ENCODE measurements at regions not wholly inside any gene's neighbourhood (a gene's known extent, or its start where the extent isn't known, plus 50 kb on each side); places are given as distances from the start of the nearest gene placed in this dataset.
"Not testable (repeated sequence)": the region's sequence is repeated elsewhere in the genome, so short reads cannot be mapped to it uniquely, and the experiment has no call there.

DNA sequence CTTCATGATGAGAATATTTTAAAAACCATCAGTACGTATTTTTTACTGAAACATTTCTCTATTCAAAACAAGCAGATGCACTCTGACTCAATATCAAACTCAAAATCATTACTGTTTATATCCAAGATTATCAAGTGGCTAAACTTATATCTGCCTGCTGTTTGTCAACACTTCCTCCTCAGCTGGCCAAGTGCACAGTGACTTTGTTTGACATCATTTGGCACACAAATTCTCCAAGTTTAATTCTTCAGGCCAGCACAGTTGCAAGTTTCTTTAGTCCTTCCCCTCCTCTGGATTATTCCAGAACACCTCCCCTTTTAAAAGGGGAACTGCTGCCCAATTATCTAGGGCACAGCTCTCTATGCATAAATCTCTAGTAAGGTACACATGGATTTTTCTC, 346.6 kb downstream of the FSIP2 start:
- no peak for DNase-seq (ENCODE audit: low spot score)

DNA sequence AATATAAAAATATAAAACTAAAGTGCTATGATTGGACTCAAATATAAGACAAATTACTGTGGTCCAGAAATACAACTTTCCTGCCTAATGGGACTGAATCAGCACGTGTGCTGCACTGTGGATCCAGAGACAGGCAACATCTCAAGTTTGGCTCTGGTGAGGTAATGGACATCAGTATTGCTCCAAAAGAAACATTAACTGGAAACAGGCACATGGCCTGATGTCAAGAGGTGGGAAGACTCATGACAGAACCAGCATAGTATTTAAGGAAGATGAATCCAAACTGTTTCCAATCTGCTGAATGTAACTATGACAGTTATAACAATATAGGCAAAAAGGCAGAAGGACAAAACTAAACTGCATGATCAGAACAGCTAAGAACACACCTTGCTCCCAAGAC, 354.6 kb downstream of the FSIP2 start:
- no peak for DNase-seq (ENCODE audit: low spot score)

DNA sequence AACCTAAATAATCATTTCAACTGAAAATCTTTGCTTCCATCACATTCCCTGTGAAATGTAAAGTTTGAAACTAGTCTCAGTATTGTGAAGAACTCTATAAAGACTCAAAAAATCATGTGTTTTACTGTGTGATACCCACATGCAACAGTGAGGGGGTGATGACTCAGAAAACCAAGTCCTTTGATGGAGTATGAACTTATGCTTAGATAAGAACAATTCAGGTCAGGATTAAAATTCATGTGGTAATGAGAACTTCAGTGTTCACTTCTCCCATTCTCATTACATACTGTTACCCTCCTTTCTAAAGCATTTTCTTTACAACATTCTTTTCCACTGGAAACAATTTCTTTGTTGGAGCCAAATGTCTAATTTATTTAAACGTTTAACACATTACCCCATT, 360.2 kb downstream of the FSIP2 start:
- peak; percentile 15 for DNase-seq (ENCODE audit: low spot score)

DNA sequence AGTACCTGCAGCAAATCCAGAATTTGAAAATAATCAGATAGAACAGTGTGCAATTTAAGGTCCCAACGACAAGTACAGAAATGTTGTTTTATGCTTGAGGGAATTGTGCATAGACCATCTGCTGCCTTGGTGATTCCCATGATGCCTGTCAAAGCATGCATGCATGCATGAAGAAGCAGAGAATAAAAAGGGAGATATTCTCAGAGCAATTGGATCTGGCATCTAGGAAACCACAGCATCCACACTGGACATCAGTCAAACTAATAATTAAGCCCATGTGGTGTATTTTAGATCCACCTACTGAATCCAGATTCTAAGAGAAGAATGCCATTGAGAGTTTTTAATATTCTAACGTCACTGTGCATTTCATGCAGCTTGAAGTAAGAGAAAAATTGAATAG, 361.2 kb downstream of the FSIP2 start:
- DNase-seq (ENCODE audit: low spot score), result no peak

- DNase-seq (ENCODE audit: low spot score), result no peak
These were observed 362.0 kb downstream of the FSIP2 start for GRCh38 chr2:186100636-186101035.

DNA sequence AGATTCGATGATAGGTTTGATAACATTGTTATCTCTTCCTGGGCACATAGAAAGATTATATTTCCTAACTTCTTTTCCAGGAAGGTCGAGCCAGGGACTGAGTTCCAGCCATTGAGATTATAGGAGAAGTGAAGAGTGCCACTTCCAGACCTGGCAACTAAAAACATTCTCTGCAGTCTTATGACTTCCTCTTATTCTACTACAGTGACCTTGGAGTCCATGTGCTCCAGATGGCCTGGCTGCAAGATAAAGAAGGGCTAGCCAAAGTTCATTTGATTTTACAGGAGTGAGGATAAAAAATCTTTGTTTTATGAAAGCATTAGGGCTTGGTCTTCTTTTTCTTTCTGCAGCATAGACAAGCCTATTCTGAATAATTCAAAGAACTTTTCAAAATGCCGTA, 363.0 kb downstream of the FSIP2 start:
- DNase-seq (ENCODE audit: low spot score), result no peak

DNA sequence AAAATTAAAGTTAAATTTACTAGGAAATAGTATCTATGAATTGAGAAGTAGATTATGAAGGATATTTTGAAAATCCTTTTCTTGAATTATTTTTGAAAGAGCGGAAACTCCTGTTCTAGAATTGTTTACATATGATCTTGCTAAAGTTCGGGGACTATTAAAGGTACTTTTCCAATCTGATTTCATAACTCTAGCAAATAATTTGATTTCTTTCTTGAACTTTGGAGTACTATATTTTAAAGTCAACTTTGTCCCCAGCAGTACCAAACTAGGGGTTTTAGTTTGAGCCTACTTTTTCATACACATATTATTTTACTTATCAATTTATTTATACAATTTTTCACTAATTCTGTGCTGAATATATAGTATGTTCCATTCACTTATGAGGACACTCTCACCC, 364.7 kb downstream of the FSIP2 start:
- no peak for DNase-seq (ENCODE audit: low spot score)

- no peak for DNase-seq (ENCODE audit: low spot score)
These were observed 366.6 kb downstream of the FSIP2 start for GRCh38 chr2:186105016-186105724.

GRCh38 chr2:186108470-186108869, 369.9 kb downstream of the FSIP2 start:
- DNase-seq (ENCODE audit: low spot score), result no peak

DNA sequence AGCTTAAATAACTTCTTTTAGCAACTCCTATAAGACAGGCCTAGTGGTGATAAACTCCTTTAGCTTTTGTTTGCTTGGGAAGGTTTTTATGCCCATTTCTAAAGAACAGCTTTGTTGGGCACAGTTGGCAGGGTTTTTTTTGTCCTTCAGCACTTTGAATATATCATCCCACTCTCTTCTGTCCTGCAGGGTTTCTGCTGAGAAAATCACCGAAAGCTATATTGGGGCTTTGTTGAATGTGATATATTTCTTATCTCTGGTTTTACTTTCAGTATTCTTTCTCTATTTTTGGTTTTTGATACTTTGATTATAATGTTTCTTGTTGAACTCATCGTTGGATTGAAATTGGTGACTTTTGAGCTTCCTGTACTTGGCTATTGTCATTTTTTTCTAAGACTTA, 372.8 kb upstream of the ZC3H15 start:
- no peak for DNase-seq (ENCODE audit: low spot score)

DNA sequence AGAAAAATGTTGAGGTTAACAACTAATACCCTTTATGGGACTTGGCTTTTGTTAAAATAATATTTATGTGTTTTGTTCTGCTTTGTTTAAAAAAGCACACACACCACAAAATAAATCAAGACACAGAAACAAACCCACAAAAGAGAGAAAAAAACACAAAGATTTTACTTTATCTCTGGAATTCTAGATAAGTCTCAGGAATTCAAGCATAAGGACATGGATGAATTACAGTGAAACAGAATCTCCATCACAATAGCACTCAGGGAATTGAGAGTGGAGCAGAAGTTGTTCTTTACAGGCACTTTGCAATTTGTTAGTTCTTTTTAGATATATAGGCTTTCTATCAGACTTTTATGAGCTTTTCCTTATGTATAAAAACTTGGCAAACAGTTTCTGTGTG, 360.9 kb upstream of the ZC3H15 start:
- DNase-seq (ENCODE audit: low spot score), result no peak

- DNase-seq (ENCODE audit: low spot score), result no peak
These were observed 360.4 kb upstream of the ZC3H15 start for GRCh38 chr2:186125625-186126024.

DNA sequence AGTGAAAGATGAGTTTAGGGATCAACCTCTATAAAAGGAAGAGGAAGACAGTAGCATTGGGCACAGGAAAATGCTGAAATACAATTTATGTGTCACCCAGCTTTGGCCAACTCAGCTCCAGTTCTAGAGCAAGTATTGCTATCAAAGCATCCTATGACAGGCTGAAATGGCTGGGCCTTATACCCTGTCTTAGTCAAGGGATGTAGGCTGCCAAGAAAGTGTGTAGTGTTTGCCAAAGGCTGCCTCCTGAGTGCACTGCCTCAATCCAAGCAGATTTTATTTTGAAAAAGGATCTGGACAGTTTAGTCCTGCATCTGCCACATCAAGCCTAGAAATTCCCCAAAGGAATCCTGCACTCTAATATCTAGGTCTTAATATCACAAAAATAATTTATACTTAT, 359.9 kb upstream of the ZC3H15 start:
- no peak for DNase-seq (ENCODE audit: low spot score)

GRCh38 chr2:186129767-186130581, 356.1 kb upstream of the ZC3H15 start:
- no peak for DNase-seq (ENCODE audit: low spot score)

- DNase-seq (ENCODE audit: low spot score), result peak; percentile 32
These were observed 355.1 kb upstream of the ZC3H15 start for GRCh38 chr2:186130748-186131641.

DNA sequence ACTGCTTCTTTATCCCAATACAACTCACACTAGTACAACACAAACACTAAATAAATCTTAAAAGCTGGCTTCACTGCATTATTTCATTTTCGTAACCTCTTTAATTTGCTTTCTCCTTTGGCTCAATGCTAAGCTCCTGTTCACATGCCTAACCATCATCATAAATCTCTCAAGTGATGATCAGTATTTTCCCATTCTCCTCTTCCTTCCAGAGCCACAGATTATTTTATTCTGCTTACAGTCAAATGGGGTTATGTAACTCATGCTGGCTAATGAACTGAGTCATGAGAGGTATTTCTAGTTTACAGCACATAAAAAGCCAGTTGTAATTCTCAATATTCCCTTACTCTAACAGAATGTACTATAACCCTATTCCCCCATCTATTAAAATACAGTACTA, 350.4 kb upstream of the ZC3H15 start:
- no peak for DNase-seq (ENCODE audit: low spot score)

DNA sequence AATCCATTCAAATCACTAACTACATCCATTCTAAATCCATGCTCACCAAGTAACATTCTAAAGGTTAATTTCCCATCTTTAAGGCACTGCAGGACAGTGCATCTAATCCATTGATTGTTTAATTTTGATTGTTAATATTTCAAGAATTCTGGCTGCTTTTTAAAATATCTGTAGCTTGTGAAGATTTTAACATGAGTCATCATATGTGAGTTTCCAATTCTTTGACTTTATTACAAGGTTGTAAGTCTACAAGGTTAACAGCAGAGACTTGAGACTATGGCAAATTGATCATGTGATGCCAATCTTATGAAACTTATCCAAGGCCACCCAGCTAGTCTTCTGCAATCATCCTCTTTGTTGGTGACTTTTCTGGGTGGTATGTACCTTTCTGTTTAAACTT, 349.2 kb upstream of the ZC3H15 start:
- DNase-seq (ENCODE audit: low spot score), result no peak

DNA sequence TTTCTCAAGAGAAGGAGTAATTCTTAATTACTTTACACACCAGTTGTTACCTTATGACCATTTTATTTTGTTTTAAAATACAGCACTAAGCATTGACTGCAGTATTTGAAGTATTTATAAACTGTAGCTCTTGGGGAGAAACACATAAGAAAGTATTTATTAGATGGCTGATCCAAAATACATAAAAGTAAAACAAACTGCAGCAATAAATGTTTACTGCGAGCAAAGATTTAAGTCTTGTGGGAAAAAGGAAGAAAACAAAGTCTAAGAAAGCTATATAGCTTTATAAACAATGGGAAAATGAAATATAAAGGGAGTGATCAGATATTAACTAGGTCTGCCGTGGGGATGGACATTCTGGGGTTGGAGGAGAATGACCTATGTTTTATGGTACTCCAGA, 347.2 kb upstream of the ZC3H15 start:
- DNase-seq (ENCODE audit: low spot score), result no peak

- DNase-seq (ENCODE audit: low spot score), result no peak
These were observed 327.0 kb upstream of the ZC3H15 start for GRCh38 chr2:186159101-186159500.

- no peak for DNase-seq (ENCODE audit: low spot score)
These were observed 321.7 kb upstream of the ZC3H15 start for GRCh38 chr2:186164325-186164724.

- DNase-seq (ENCODE audit: low spot score), result no peak
These were observed 315.4 kb upstream of the ZC3H15 start for GRCh38 chr2:186170693-186171092.

DNA sequence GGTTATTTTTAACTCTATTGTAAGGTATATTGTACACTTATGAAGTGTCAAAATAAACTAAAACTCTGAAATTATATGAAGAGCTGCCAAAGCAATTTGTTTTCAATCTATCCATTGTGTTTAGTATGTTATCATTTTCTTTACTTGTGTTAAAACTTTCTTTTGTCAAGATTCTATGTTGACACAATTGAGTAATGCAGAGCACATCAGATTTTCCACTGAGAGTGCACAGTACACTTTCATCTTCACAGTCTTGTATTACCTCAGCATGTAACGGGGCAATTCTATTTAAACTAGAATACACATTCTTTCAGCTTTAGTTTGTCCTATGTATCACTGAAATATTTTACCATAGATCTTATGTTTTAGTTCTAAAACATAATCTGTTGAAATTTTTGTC, 304.4 kb upstream of the ZC3H15 start:
- no peak for DNase-seq (ENCODE audit: low spot score)

GRCh38 chr2:186182366-186182765, 303.7 kb upstream of the ZC3H15 start:
- DNase-seq (ENCODE audit: low spot score), result not testable (repeated sequence)

Measured in COLO829 (cell line).